ENCODE measurements at regions not wholly inside any gene's neighbourhood (a gene's known extent, or its start where the extent isn't known, plus 50 kb on each side); places are given as distances from the start of the nearest gene placed in this dataset.

DNA sequence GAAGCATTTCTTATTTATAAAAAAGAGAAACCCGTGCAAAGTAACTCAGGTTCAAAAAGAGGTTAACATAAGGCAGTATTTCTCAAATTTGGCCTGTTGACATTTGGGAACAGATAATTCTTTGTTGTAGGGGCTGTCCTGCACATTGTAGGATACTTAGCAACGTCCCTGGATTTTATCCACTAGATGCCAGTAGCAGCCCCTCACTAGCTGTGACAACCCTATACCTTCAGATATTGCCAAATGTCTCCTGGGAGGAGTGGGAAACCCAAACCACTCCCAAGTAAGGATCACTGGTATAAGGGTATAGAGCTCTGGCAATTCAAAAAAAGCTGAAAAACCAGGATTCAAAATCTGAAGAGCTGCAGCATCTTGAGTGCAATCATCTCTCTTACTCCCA, 202.3 kb upstream of the PRKCQ start:
- no peak for TF ChIP-seq EP300 (IDR thresholded peaks at IDR 0.05)
- TF ChIP-seq, protein P1, sequence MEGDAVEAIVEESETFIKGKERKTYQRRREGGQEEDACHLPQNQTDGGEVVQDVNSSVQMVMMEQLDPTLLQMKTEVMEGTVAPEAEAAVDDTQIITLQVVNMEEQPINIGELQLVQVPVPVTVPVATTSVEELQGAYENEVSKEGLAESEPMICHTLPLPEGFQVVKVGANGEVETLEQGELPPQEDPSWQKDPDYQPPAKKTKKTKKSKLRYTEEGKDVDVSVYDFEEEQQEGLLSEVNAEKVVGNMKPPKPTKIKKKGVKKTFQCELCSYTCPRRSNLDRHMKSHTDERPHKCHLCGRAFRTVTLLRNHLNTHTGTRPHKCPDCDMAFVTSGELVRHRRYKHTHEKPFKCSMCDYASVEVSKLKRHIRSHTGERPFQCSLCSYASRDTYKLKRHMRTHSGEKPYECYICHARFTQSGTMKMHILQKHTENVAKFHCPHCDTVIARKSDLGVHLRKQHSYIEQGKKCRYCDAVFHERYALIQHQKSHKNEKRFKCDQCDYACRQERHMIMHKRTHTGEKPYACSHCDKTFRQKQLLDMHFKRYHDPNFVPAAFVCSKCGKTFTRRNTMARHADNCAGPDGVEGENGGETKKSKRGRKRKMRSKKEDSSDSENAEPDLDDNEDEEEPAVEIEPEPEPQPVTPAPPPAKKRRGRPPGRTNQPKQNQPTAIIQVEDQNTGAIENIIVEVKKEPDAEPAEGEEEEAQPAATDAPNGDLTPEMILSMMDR (IDR thresholded peaks at IDR 0.05) = no peak
